HFFc6 (cell line): ENCODE measurements at regions not wholly inside any gene's neighbourhood (a gene's known extent, or its start where the extent isn't known, plus 50 kb on each side); places are given as distances from the start of the nearest gene placed in this dataset.
"Not testable (repeated sequence)": the region's sequence is repeated elsewhere in the genome, so short reads cannot be mapped to it uniquely, and the experiment has no call there.

Source experiments
- DNase-seq: peaks from one replicate; pipeline ENCODE4 v3.0.0-alpha.2; 2018
- H3K27ac Mint-ChIP-seq: 2 replicates; pipeline ENCODE4 v1.8.0; 2020; ENCODE audit warnings: mild to moderate bottlenecking, mixed read lengths
- H3K27me3 Mint-ChIP-seq: 2 replicates; pipeline ENCODE4 v1.8.0; 2021; ENCODE audit warnings: mild to moderate bottlenecking, moderate library complexity, mixed read lengths; ENCODE audit not compliant: insufficient read depth
- H3K36me3 Mint-ChIP-seq: 2 replicates; pipeline ENCODE4 v1.8.0; 2021; ENCODE audit warnings: low read depth, mixed read lengths
- H3K4me1 Mint-ChIP-seq: 2 replicates; pipeline ENCODE4 v1.8.0; 2020; ENCODE audit warnings: low read depth, mixed read lengths
- H3K4me3 Mint-ChIP-seq: 2 replicates; pipeline ENCODE4 v1.8.0; 2020; ENCODE audit warnings: mild to moderate bottlenecking, moderate library complexity, mixed read lengths
- H3K9me3 Mint-ChIP-seq: 2 replicates; pipeline ENCODE4 v1.8.0; 2020; ENCODE audit warnings: mild to moderate bottlenecking, mixed read lengths
- CTCF ChIP-seq: fragments of 200-600 bp; sonication (generic); IDR thresholded peaks from 2 replicates; pipeline ENCODE4 v1.5.0; 2021; ENCODE audit warnings: antibody characterized with exemption, mild to moderate bottlenecking

DNA sequence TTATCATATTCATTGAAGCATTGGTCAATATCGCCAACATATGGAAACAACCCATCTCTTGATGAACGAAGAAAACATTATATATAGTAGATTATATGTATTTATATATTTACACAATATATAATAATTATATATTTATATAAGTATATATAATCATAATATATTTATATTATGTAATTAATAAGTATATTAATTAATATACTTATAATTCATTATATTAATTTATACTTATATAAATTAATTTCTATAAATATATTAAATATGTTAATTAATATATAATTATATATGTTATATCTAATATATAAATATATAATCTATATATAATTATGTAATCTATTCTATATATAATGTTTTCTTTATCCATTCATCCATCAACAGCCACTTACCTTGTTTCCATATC lies 69.0 kb upstream of the SRD5A3 start:
- H3K4me3 Mint-ChIP-seq: no peak overlapping the region
- H3K27ac Mint-ChIP-seq: no peak overlapping the region
- no peak for TF ChIP-seq CTCF
- no peak for DNase-seq
- H3K4me1 Mint-ChIP-seq: no peaks in the 10 kb centered on the region
- H3K9me3 Mint-ChIP-seq: no peaks in the 10 kb centered on the region
- H3K27me3 Mint-ChIP-seq: peaks cover 7% of the 10 kb centered on the region; the same call in 1 of the 2 replicates
- no peaks in the 10 kb centered on the region for H3K36me3 Mint-ChIP-seq

GRCh38 chr4:55278316-55278715 lies 67.7 kb upstream of the SRD5A3 start:
- Mint-ChIP-seq H3K9me3 (no peaks in the 10 kb centered on the region), H3K27me3 (peaks cover 6% of the 10 kb centered on the region; the same call in 1 of the 2 replicates), H3K36me3 (no peaks in the 10 kb centered on the region), H3K27ac (no peak overlapping the region), H3K4me3 (no peak overlapping the region), H3K4me1 (no peaks in the 10 kb centered on the region)
- DNase-seq: no peak
- TF ChIP-seq CTCF: no peak

GRCh38 chr4:55280474-55280873 lies 65.6 kb upstream of the SRD5A3 start:
- H3K4me1 Mint-ChIP-seq, H3K4me3 Mint-ChIP-seq, DNase-seq, H3K27me3 Mint-ChIP-seq, H3K36me3 Mint-ChIP-seq, H3K27ac Mint-ChIP-seq: not testable (repeated sequence)
- H3K9me3 Mint-ChIP-seq: peaks cover 16% of the 10 kb centered on the region

- not testable (repeated sequence) for H3K4me3 Mint-ChIP-seq, H3K27me3 Mint-ChIP-seq, H3K27ac Mint-ChIP-seq, H3K36me3 Mint-ChIP-seq, H3K4me1 Mint-ChIP-seq, DNase-seq
- peaks cover 16% of the 10 kb centered on the region for H3K9me3 Mint-ChIP-seq
Observed at GRCh38 chr4:55281118-55281683, 64.8 kb upstream of the SRD5A3 start.

DNA sequence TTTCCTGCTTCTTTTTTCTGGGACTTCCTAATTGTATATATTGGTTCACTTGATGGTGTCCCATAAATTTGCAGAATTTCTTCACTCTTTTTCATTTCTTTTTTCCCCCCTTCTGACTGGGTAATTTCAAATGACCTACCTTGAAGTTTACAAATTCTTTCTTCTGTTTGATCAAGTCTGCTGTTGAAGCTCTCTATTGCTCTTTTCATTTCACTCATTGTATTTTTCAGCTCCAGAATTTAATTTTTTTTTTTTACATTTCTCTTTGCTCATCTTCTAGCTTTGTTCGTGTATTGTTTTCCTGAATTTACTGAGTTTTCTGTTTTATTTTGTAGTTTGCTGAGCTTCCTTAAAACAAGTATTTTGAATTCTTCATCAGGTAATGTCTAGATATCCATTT lies 61.7 kb upstream of the SRD5A3 start:
- Mint-ChIP-seq H3K27ac (no peak overlapping the region), H3K36me3 (peaks cover 7% of the 10 kb centered on the region; the same call in 1 of the 2 replicates), H3K4me3 (no peak overlapping the region), H3K27me3 (peaks cover 3% of the 10 kb centered on the region), H3K4me1 (no peaks in the 10 kb centered on the region), H3K9me3 (peaks cover 16% of the 10 kb centered on the region)
- no peak for DNase-seq
- TF ChIP-seq CTCF: no peak

DNA sequence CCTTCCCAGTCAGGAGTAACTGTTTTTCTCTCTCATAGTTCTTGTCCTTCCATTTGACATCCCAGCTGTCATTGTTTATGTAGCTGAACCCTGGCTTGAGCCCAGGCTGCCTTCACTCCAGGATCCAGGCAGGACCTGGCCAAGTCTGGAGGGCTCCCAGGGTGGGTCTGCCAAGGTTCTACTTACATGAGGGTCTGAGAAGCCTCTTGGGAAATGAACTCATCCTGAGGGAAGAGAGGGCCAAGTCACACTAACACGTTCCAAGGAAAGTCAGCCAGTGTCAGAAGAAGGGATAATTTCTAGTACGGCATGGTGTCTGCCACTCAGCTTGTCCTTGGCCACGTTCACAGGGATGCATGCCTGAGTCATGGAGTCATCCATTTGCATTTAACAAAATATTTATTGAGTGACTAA lies 54.8 kb upstream of the SRD5A3 start:
- no peak for TF ChIP-seq CTCF
- Mint-ChIP-seq H3K27me3 (peaks cover 4% of the 10 kb centered on the region), H3K4me3 (no peak overlapping the region), H3K9me3 (no peaks in the 10 kb centered on the region), H3K27ac (no peak overlapping the region), H3K36me3 (no peaks in the 10 kb centered on the region), H3K4me1 (0 out of 2 replicates have a peak, but pooled peaks cover 5% of the 10 kb centered on the region)
- no peak for DNase-seq

- no peak overlapping the region for H3K27ac Mint-ChIP-seq
- no peaks in the 10 kb centered on the region for H3K9me3 Mint-ChIP-seq
- H3K4me3 Mint-ChIP-seq: no peak overlapping the region
- no peak for TF ChIP-seq CTCF
- peaks cover 2% of the 10 kb centered on the region; the same call in 1 of the 2 replicates for H3K27me3 Mint-ChIP-seq
- no peak for DNase-seq
- no peaks in the 10 kb centered on the region for H3K36me3 Mint-ChIP-seq
- 0 out of 2 replicates have a peak, but pooled peaks cover 5% of the 10 kb centered on the region for H3K4me1 Mint-ChIP-seq
Observed at GRCh38 chr4:55296096-55296495, 49.9 kb upstream of the SRD5A3 start.
